ENCODE measurements at regions not wholly inside any gene's neighbourhood (a gene's known extent, or its start where the extent isn't known, plus 50 kb on each side); places are given as distances from the start of the nearest gene placed in this dataset.

DNA sequence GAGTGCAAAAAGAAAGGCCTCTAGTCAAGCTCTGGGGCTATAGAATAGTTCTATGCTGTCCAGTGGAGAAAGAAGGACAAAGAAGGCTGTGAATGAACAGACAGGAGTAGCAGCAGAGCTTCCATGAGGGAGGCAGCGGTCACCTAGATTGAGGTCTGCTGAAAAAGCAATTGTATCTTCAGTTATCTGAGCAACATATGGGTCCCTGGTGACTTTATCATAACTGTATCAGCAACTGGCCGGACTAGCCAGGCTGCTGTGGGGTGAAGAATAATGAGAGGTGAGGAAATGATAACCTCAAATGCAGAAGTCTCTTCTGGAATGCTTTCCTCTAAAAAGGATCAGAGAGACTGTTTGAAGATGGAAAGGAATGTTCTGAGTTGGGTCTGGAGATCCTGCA is 971.3 kb upstream of the TMEM132C start:
- Mint-ChIP-seq H3K27me3 (ENCODE audit: unreplicated experiment) (no peaks in the 10 kb centered on the region), H3K36me3 (ENCODE audit: insufficient read depth, unreplicated experiment) (no peaks in the 10 kb centered on the region), H3K4me3 (ENCODE audit: low read depth, unreplicated experiment) (no peak overlapping the region), H3K9me3 (ENCODE audit: low read depth, unreplicated experiment) (peaks cover 1% of the 10 kb centered on the region), H3K4me1 (ENCODE audit: low read depth, unreplicated experiment) (no peaks in the 10 kb centered on the region), H3K27ac (ENCODE audit: unreplicated experiment) (no peak overlapping the region)
- no peak for DNase-seq
- TF ChIP-seq, protein P1, sequence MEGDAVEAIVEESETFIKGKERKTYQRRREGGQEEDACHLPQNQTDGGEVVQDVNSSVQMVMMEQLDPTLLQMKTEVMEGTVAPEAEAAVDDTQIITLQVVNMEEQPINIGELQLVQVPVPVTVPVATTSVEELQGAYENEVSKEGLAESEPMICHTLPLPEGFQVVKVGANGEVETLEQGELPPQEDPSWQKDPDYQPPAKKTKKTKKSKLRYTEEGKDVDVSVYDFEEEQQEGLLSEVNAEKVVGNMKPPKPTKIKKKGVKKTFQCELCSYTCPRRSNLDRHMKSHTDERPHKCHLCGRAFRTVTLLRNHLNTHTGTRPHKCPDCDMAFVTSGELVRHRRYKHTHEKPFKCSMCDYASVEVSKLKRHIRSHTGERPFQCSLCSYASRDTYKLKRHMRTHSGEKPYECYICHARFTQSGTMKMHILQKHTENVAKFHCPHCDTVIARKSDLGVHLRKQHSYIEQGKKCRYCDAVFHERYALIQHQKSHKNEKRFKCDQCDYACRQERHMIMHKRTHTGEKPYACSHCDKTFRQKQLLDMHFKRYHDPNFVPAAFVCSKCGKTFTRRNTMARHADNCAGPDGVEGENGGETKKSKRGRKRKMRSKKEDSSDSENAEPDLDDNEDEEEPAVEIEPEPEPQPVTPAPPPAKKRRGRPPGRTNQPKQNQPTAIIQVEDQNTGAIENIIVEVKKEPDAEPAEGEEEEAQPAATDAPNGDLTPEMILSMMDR (IDR thresholded peaks at IDR 0.05; ENCODE audit: unreplicated experiment): no peak
- CTCF ChIA-PET: interaction anchor here (0.6 kb wide), 1 partner anchor 579 kb away, joined by 9 read pairs; no protein-coding TSS in a partner anchor
- BruUV-seq (replicated peaks): no TSS peak
- intact Hi-C loops (cut with micrococcal nuclease; ENCODE audit: unreplicated experiment): loop anchor here (10.0 kb wide), 1 partner anchor 181 kb away; no protein-coding TSS in a partner anchor

DNA sequence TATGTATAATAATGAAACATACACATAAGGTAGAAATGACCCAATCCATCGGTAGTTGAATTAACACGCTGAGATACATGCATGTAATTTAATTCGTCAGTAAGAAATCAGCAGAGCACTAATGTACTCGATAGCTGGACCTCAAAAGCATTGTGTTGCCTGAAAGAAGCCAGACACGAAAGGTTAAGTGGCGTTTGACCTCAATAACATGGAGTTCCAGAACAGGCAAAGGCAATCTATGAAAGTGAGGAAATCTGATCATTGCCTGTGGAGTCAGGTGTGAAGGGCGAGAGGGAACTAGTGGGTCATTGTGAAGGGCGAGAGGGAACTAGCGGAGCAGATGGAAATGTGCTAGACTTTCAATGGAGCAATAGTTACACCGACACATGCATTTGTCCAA is 970.4 kb upstream of the TMEM132C start:
- CTCF ChIA-PET: no interaction called here
- H3K4me3 Mint-ChIP-seq (ENCODE audit: low read depth, unreplicated experiment): no peak overlapping the region
- H3K27me3 Mint-ChIP-seq (ENCODE audit: unreplicated experiment): no peaks in the 10 kb centered on the region
- TF ChIP-seq, protein P1 (IDR thresholded peaks at IDR 0.05; ENCODE audit: unreplicated experiment): no peak
- intact Hi-C loops (cut with micrococcal nuclease; ENCODE audit: unreplicated experiment): loop anchor here (10.0 kb wide), 1 partner anchor 182 kb away; no protein-coding TSS in a partner anchor
- no peaks in the 10 kb centered on the region for H3K9me3 Mint-ChIP-seq (ENCODE audit: low read depth, unreplicated experiment)
- H3K4me1 Mint-ChIP-seq (ENCODE audit: low read depth, unreplicated experiment): no peaks in the 10 kb centered on the region
- no peaks in the 10 kb centered on the region for H3K36me3 Mint-ChIP-seq (ENCODE audit: insufficient read depth, unreplicated experiment)
- no peak for DNase-seq
- no peak overlapping the region for H3K27ac Mint-ChIP-seq (ENCODE audit: unreplicated experiment)
- BruUV-seq (replicated peaks): no TSS peak

DNA sequence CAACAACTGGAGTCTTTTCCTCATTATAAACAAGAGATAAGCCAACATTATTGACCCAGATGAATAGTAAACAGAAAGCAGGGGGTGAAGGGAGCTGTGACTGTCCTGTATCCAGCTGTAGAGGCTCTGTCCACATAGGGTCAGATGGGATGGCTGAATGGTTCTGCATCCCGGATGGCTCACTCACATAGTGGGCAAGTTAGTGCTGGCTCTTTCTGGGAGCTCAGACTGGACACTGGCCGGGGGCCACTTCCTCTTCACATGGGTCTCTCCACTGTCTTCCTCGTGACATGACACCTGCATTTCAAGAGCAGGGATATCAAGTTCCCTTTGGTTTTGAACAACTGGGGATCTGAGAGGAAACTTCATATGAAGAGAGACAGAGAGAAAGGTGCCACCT is 969.6 kb upstream of the TMEM132C start:
- H3K9me3 Mint-ChIP-seq (ENCODE audit: low read depth, unreplicated experiment): no peaks in the 10 kb centered on the region
- no peak overlapping the region for H3K27ac Mint-ChIP-seq (ENCODE audit: unreplicated experiment)
- H3K36me3 Mint-ChIP-seq (ENCODE audit: insufficient read depth, unreplicated experiment): no peaks in the 10 kb centered on the region
- TF ChIP-seq, protein P1 (IDR thresholded peaks at IDR 0.05; ENCODE audit: unreplicated experiment): no peak
- no peak for DNase-seq
- no peak overlapping the region for H3K4me3 Mint-ChIP-seq (ENCODE audit: low read depth, unreplicated experiment)
- H3K27me3 Mint-ChIP-seq (ENCODE audit: unreplicated experiment): no peaks in the 10 kb centered on the region
- H3K4me1 Mint-ChIP-seq (ENCODE audit: low read depth, unreplicated experiment): no peaks in the 10 kb centered on the region
- intact Hi-C loops (cut with micrococcal nuclease; ENCODE audit: unreplicated experiment): loop anchor here (10.0 kb wide), 1 partner anchor 183 kb away; no protein-coding TSS in a partner anchor
- CTCF ChIA-PET: no interaction called here
- BruUV-seq (replicated peaks): no TSS peak

DNA sequence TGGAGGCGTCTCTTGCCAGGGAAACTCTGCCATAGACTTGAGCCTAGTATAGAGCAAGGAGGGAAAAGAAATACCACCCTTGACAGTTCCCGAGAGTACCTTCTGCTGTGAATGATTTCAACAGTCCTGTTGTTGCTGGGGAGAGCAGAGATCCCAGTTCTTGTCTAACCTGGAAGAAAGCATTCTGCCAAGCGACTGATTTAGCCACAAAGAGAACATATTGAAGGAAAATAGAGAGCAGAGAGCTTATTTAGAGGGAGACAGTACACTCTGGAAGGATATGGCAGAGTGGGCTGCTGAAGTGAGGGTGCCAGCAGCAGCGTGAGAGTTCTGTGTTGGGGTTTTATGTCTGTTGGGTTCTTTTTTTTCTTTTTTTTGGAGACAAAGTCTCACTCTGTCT is 966.9 kb upstream of the TMEM132C start:
- no TSS peak for BruUV-seq (replicated peaks)
- intact Hi-C loops (cut with micrococcal nuclease; ENCODE audit: unreplicated experiment): no loop called here
- Mint-ChIP-seq H3K27ac (ENCODE audit: unreplicated experiment) (no peak overlapping the region), H3K4me3 (ENCODE audit: low read depth, unreplicated experiment) (no peak overlapping the region), H3K4me1 (ENCODE audit: low read depth, unreplicated experiment) (no peaks in the 10 kb centered on the region), H3K36me3 (ENCODE audit: insufficient read depth, unreplicated experiment) (no peaks in the 10 kb centered on the region), H3K27me3 (ENCODE audit: unreplicated experiment) (no peaks in the 10 kb centered on the region), H3K9me3 (ENCODE audit: low read depth, unreplicated experiment) (peaks cover 5% of the 10 kb centered on the region)
- CTCF ChIA-PET: no interaction called here
- no peak for DNase-seq
- TF ChIP-seq, protein P1 (IDR thresholded peaks at IDR 0.05; ENCODE audit: unreplicated experiment): no peak
